ENCODE measurements at regions not wholly inside any gene's neighbourhood (a gene's known extent, or its start where the extent isn't known, plus 50 kb on each side); places are given as distances from the start of the nearest gene placed in this dataset.

DNA sequence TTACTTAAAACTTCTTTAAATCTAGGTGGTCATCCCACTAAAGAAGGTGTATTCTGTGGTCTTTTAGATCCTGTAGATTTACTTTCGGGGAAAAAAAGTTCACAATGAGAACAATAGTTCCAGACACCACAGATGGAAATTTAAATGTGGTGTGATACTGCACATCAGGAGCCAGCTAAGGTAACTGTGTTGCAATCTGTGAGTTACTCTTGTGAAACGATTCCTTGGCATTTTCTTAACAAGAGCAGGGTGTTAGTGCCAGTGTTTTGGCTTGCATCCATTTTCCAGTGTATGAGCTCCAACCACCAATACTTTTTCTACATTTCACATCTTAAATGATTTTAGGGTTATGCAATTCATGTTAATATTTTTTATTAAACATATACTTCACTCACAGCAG is 674.5 kb downstream of the CETN3 start:
- Histone ChIP-seq H3K36me3 (no peaks in the 10 kb centered on the region), H3K27me3 (no peaks in the 10 kb centered on the region), H3K9me3 (no peaks in the 10 kb centered on the region), H3K4me1 (ENCODE audit: control insufficient read depth in 1 of 2, insufficient read depth in 1 of 2, low read depth in 1 of 2, low read length in 1 of 2) (no peaks in the 10 kb centered on the region), H3K27ac (no peak overlapping the region), H3K4me3 (ENCODE audit: low read depth in 1 of 2, low read length in 1 of 2) (no peak overlapping the region)
- TF ChIP-seq, protein P1, sequence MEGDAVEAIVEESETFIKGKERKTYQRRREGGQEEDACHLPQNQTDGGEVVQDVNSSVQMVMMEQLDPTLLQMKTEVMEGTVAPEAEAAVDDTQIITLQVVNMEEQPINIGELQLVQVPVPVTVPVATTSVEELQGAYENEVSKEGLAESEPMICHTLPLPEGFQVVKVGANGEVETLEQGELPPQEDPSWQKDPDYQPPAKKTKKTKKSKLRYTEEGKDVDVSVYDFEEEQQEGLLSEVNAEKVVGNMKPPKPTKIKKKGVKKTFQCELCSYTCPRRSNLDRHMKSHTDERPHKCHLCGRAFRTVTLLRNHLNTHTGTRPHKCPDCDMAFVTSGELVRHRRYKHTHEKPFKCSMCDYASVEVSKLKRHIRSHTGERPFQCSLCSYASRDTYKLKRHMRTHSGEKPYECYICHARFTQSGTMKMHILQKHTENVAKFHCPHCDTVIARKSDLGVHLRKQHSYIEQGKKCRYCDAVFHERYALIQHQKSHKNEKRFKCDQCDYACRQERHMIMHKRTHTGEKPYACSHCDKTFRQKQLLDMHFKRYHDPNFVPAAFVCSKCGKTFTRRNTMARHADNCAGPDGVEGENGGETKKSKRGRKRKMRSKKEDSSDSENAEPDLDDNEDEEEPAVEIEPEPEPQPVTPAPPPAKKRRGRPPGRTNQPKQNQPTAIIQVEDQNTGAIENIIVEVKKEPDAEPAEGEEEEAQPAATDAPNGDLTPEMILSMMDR (IDR thresholded peaks at IDR 0.05) = no peak

GRCh38 chr5:89733772-89734171 is 675.8 kb downstream of the CETN3 start:
- Histone ChIP-seq H3K4me1 (ENCODE audit: control insufficient read depth in 1 of 2, insufficient read depth in 1 of 2, low read depth in 1 of 2, low read length in 1 of 2) (no peaks in the 10 kb centered on the region), H3K4me3 (ENCODE audit: low read depth in 1 of 2, low read length in 1 of 2) (no peak overlapping the region), H3K9me3 (no peaks in the 10 kb centered on the region), H3K27ac (no peak overlapping the region), H3K36me3 (no peaks in the 10 kb centered on the region), H3K27me3 (no peaks in the 10 kb centered on the region)
- TF ChIP-seq, protein P1 (IDR thresholded peaks at IDR 0.05) = no peak

- no peak overlapping the region for H3K27ac ChIP-seq
- no peaks in the 10 kb centered on the region for H3K4me1 ChIP-seq (ENCODE audit: control insufficient read depth in 1 of 2, insufficient read depth in 1 of 2, low read depth in 1 of 2, low read length in 1 of 2)
- H3K4me3 ChIP-seq (ENCODE audit: low read depth in 1 of 2, low read length in 1 of 2) = no peak overlapping the region
- H3K9me3 ChIP-seq = no peaks in the 10 kb centered on the region
- H3K27me3 ChIP-seq = no peaks in the 10 kb centered on the region
- TF ChIP-seq, protein P1 (IDR thresholded peaks at IDR 0.05) = no peak
- no peaks in the 10 kb centered on the region for H3K36me3 ChIP-seq
Observed at GRCh38 chr5:89729623-89730301, 679.8 kb downstream of the CETN3 start.

GRCh38 chr5:89728750-89729149 is 680.8 kb downstream of the CETN3 start:
- no peaks in the 10 kb centered on the region for H3K27me3 ChIP-seq
- no peaks in the 10 kb centered on the region for H3K36me3 ChIP-seq
- TF ChIP-seq, protein P1 (IDR thresholded peaks at IDR 0.05) = no peak
- no peak overlapping the region for H3K4me3 ChIP-seq (ENCODE audit: low read depth in 1 of 2, low read length in 1 of 2)
- H3K27ac ChIP-seq = no peak overlapping the region
- H3K4me1 ChIP-seq (ENCODE audit: control insufficient read depth in 1 of 2, insufficient read depth in 1 of 2, low read depth in 1 of 2, low read length in 1 of 2) = no peaks in the 10 kb centered on the region
- no peaks in the 10 kb centered on the region for H3K9me3 ChIP-seq

GRCh38 chr5:89728134-89728533 is 681.4 kb downstream of the CETN3 start:
- Histone ChIP-seq H3K4me1 (ENCODE audit: control insufficient read depth in 1 of 2, insufficient read depth in 1 of 2, low read depth in 1 of 2, low read length in 1 of 2) (no peaks in the 10 kb centered on the region), H3K27me3 (no peaks in the 10 kb centered on the region), H3K9me3 (no peaks in the 10 kb centered on the region), H3K36me3 (no peaks in the 10 kb centered on the region), H3K4me3 (ENCODE audit: low read depth in 1 of 2, low read length in 1 of 2) (no peak overlapping the region), H3K27ac (no peak overlapping the region)
- TF ChIP-seq, protein P1 (IDR thresholded peaks at IDR 0.05) = no peak

Data from neutrophil (primary cell).